GF-D8 (cell line): ENCODE measurements at regions not wholly inside any gene's neighbourhood (a gene's known extent, or its start where the extent isn't known, plus 50 kb on each side); places are given as distances from the start of the nearest gene placed in this dataset.
A peak's percentile ranks its signal among the peaks of the same experiment; 100 is the strongest.

Experiments used
- DNase-seq: peaks from one replicate; lab custom pipeline; 2025; lab: John Stamatoyannopoulos, UW

DNA sequence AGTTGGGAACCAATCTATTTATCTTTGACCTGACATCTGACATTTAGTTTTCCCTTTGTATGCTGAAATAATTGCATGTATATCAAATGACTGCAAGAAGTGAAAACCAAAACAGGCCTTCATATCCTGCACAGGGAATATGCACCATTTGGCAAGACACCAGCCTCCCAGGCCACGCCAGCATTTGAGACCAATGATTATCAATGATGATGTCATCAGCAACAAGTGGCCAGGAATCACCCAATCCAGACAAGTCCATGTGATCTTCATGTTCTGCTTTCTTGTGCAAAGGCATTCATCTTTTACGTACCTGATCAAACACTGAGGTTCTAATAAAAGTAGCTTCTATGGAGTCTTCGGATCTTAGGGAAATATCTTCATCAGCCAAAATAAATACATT, 107.4 kb upstream of the TENT5A start:
- DNase-seq: no peak

GRCh38 chr6:81857812-81858211, 105.3 kb upstream of the TENT5A start:
- no peak for DNase-seq

- no peak for DNase-seq
Measured at GRCh38 chr6:81856872-81857271, 104.4 kb upstream of the TENT5A start.

- no peak for DNase-seq
Measured at GRCh38 chr6:81854474-81854873, 102.0 kb upstream of the TENT5A start.

- DNase-seq: no peak
Measured at GRCh38 chr6:81853975-81854374, 101.5 kb upstream of the TENT5A start.

DNA sequence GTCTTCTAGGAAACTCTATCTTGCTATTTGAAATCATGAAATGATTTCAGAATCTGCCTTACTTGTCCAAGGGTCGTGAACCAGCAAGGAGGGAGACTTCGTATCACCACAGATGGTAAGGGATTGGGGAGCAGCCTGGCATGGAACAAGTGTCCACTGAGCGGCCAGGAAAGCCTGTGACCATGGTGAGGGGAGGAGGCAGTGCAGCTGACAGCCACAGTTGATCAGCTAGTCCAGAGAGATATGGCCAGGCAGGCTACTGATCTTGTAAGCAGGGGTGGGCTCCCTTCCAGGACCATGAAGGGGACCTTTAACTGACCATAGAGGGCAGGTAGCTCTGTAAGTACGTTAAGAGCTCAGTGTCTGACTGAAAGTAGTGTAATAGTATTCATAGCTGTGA, 96.8 kb upstream of the TENT5A start:
- no peak for DNase-seq

DNA sequence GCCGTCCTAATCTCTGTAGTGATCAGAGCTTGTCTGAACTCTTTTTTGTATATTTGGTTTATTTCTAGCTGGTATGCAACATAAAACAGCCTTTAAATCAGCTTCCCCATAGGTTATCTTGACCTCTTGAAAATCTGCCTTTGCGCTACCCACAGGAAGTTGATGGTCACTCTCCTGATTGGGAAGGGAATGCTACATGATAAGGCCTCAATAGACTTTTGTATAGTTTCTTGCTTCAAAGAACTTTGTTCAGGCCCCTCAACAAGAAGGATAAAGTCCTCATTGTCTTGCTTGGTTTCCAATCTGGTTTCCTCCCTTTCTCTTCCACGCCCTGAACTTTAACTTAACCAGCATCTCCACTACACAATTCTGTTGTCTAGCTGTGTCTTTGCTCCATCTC, 95.4 kb upstream of the TENT5A start:
- no peak for DNase-seq

GRCh38 chr6:81844686-81845085, 92.2 kb upstream of the TENT5A start:
- DNase-seq: no peak

DNA sequence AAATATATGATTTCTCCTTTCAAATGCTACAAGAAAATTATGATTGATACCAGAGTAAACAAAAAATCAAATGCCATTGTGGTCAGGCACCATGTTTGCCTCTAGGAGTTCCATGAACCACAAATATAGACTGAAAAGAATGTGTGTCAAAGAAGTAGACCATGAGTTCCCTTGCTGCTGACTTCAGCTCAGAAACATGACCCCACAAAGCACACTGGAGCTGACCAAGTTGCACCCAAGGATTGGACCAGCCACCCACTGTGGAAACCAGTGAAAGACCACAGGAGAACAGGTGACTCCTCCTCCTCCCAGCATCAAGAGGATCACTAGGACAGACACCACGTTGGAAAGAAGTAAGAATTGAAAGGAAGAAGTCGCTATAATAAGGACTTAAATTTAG, 90.8 kb upstream of the TENT5A start:
- no peak for DNase-seq

GRCh38 chr6:81842254-81842653, 89.8 kb upstream of the TENT5A start:
- DNase-seq: no peak

DNA sequence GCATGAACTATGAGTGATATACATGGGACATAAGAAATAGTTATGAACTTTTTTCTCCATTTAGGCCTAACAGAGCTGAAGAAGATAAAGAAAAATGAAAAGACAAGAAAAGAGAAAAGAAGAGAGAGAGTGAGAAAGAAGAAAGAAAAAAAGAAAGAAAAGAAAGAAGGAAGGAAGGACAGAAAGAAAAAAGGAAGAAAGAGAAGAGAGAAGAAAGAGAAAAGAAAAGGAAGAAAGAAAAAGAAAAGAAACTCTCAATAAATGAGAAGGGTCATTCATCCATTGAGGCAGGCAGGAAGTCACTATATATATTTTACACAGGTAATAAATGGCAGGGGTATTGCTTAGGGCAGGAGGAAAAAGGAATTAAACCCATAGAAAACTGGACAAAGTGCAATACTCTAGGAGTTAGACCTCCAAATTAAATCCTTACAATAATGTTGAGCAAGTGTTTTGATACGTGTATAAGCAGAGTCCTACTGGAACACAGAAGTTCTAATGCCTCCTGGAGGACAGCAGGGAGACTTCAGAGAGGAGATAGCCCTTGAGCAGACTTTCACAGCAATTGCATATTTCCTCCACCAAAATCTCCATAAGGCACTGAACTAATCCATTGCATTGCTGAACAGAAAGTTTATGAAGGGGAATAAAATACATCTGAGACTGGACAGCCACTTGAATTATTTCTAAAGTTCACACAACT, 86.4 kb upstream of the TENT5A start:
- no peak for DNase-seq

- DNase-seq: no peak
Measured at GRCh38 chr6:81838031-81838430, 85.5 kb upstream of the TENT5A start.

DNA sequence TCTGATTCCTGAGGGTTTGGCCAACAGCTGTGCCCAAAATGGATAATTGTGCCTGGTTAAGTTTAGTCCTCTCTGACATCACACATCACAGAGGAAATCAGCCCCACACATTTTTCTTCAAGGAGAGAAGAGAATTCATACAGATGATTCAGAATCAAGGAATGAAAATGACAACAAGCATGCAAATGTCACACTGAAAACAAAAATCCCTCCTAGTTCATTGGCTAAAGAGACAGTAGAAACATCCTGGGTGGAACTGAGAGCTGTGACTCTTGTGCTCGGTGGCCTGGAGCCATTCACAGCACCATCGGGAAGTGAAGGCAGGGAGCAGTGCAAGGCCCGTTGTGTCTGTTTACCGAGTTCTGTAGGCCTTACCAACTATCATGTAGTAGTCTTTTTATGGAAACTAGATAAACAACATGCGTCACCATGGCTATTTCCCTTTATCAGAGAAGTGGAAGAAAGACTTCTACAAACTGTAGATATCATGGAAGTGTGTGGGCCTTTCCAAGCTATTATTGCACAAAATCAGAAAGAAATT, 81.7 kb upstream of the TENT5A start:
- DNase-seq: no peak

- no peak for DNase-seq
Measured at GRCh38 chr6:81832304-81832703, 79.8 kb upstream of the TENT5A start.

DNA sequence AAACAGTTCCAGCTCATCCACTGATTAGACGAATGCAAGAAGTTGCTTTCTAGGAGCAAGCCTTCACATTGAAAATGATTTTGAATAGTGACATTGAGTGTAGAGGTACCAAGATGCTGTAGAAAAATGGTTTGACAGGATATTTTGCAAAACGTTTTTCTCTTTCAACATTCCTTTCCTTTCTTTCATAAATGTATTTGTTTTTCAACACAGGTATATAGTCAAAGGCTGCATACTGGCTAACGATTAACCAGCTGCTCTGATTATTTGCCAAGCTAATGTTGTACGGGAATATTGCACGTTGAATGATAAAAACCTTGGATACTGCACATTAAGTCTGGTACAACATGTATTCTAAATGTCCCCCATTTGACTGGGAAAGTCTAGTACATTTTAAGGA, 78.8 kb upstream of the TENT5A start:
- no peak for DNase-seq

DNA sequence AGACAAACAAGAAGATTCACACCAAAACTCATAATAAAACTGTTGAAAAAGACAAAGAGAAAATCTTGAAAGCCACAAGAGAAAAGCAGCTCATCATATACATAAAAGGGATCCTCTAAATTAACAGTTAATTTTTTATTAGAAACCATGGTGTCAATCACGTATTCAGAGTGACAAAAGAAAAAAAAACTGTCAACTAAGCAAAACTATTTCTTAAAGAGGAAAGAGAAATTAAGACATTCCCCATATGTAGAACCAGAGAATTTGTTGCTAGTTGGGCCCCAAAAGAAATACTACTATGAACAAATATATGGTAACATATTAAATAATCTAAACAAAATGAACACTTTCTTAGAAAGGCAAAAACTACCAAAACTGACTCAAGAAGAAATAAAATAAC, 74.3 kb upstream of the TENT5A start:
- no peak for DNase-seq

- no peak for DNase-seq
Measured at GRCh38 chr6:81822568-81822967, 70.1 kb upstream of the TENT5A start.

GRCh38 chr6:81821449-81821848, 69.0 kb upstream of the TENT5A start:
- no peak for DNase-seq

DNA sequence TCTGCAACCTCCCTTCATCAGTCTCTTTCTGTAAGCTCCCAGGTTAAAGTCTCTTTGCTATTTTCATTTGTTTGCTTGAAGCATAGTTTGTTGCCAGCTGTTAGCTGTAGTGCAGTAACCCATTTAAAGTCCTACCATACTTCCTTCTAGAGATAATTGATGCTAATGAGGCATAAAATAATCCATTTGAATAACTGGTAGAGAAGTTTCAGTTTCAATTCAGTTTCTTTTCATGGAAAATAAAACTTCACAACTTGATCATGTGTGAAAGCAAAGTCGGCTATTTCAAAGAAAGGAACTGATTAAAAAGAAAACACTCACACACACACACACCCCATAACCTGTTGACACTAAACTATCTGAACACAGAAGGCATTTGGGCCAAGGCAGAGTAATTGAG, 68.5 kb upstream of the TENT5A start:
- no peak for DNase-seq

- DNase-seq: no peak
Measured at GRCh38 chr6:81820422-81820821, 67.9 kb upstream of the TENT5A start.

- no peak for DNase-seq
Measured at GRCh38 chr6:81819767-81820166, 67.3 kb upstream of the TENT5A start.

DNA sequence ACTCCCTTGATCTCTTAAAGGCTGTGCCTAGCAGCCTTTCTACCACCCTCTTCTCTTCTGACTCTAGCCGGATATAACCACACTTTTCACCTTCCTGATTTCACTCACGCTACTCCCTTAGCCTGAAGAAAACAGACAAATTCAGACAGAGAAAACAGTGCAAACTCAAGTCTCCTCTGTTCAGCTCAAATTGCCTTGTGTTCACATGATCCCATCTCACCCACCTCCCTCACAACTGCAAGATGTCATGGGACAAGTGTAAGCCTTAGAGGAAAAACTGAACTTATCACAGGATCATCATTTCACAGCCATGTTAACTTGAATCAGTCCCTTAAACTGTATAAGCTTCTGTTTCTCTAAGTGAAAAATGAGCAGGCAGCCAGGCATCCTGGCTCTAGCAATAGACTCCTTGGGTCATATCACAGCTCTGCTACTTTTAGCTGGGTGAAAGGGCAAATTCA, 66.5 kb upstream of the TENT5A start:
- peak; percentile 60 for DNase-seq

- no peak for DNase-seq
Measured at GRCh38 chr6:81816380-81816779, 63.9 kb upstream of the TENT5A start.

DNA sequence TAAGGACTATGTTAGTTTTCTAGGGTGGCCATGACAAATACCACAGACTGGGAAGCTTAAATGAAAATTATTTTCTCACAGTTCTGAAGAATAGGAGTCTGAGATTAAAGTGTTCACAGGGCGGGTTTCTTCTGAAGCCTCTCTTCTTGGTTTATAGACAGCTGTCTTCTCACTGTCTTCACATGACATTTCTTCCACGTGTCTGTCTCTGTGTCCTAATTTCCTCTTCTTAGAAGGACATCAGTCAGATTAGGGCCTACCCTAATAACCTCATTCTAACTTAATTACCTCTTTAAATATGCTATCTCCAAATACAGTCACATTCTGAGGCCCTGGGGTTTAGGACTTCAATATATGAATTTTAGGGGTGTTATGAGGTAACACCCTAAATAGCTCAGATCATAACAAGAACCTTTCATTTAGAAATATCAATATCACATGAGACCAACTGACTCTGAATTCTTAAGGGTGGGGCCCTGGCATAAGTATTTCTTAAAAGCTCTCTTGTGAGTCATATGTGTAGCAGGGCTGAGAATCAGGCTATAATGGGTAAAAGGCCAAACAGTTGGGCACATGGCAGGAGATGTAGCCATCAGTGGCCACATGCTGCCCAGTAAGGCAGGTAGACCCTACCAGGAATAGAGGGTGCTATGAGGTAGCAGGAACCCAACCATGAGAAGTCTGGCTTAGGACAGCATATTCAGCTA, 62.0 kb upstream of the TENT5A start:
- DNase-seq: no peak
